Gastroesophageal sphincter (tissue), 4 donors: ENCODE measurements at regions not wholly inside any gene's neighbourhood (a gene's known extent, or its start where the extent isn't known, plus 50 kb on each side); places are given as distances from the start of the nearest gene placed in this dataset.
"Not testable (repeated sequence)": the region's sequence is repeated elsewhere in the genome, so short reads cannot be mapped to it uniquely, and the experiment has no call there.

Experiments
- ATAC-seq: fragments of 150-250 bp; one replicate; pipeline ENCODE4 v1.9.1; 2016; ENCODE audit warnings: mild to moderate bottlenecking, moderate library complexity
- H3K27ac ChIP-seq, 4 donors: fragments of 200-600 bp; sonication (generic) in 3 of 4; 1 replicate in 3 of 4; 2 replicates in 1 of 4; pipeline ENCODE4 v1.5.1; 2016 to 2019
- H3K27me3 ChIP-seq: fragments of 200-600 bp; sonication (generic); one replicate; pipeline ENCODE4 v1.5.1; 2019
- H3K36me3 ChIP-seq, 2 donors: fragments of 200-600 bp; sonication (generic); one replicate each; pipeline ENCODE4 v1.5.1; 2019; ENCODE audit warnings: control low read depth in 1 of 2
- H3K4me1 ChIP-seq, 3 donors: fragments of 200-600 bp; sonication (generic); 1 replicate in 2 of 3; 2 replicates in 1 of 3; pipeline ENCODE4 v1.5.1; 2016 to 2019; ENCODE audit warnings: control low read depth in 2 of 3
- H3K4me3 ChIP-seq, 2 donors: fragments of 200-600 bp; sonication (generic); one replicate each; pipeline ENCODE4 v1.5.1; 2019; ENCODE audit warnings: mild to moderate bottlenecking in 1 of 2, moderate library complexity in 1 of 2
- H3K9me3 ChIP-seq, 3 donors: fragments of 200-600 bp; sonication (generic); one replicate each; pipeline ENCODE4 v1.5.1; 2017 to 2019; ENCODE audit warnings: control low read depth in 2 of 3
- CTCF ChIP-seq, 4 experiments: fragments of 200-600 bp in 2 of 4; fragments of 450-650 bp in 2 of 4; sonication (generic) in 1 of 4; IDR thresholded peaks; one replicate each; pipeline ENCODE4 v1.5.1; 2017 to 2019; ENCODE audit warnings: antibody characterized with exemption in 4 of 4, mild to moderate bottlenecking in 2 of 4, moderate library complexity in 2 of 4
- EP300 ChIP-seq: sonication (generic); formaldehyde crosslinking; IDR thresholded peaks from one replicate; pipeline ENCODE4 v1.6.1; 2017; ENCODE audit warnings: antibody characterized with exemption, mild to moderate bottlenecking
- POLR2A ChIP-seq, 2 donors: fragments of 450-650 bp; IDR thresholded peaks; one replicate each; pipeline ENCODE4 v1.6.1; 2017; ENCODE audit warnings: antibody characterized with exemption in 2 of 2, mild to moderate bottlenecking in 2 of 2, moderate library complexity in 1 of 2
- POLR2AphosphoS5 ChIP-seq: sonication (generic); formaldehyde crosslinking; IDR thresholded peaks from one replicate; pipeline ENCODE4 v1.6.1; 2017; ENCODE audit warnings: antibody characterized with exemption
- WGBS, 2 donors: methylation state at CpG; one replicate each; pipeline ENCODE4 v1.1.5; 2018; ENCODE audit warnings: low coverage in 1 of 2; 5-methylcytosine and 5-hydroxymethylcytosine counted together

- no peaks in the 10 kb centered on the region for H3K27me3 ChIP-seq
- H3K36me3 ChIP-seq, result no peaks in the 10 kb centered on the region
- ATAC-seq, result no peak
- H3K4me3 ChIP-seq, result no peak overlapping the region
- H3K4me1 ChIP-seq, result no peaks in the 10 kb centered on the region
- 65% methylated on average over 2 of the region's 2 CpGs for WGBS, 2 donors
- H3K27ac ChIP-seq, result no peak overlapping the region
- TF ChIP-seq POLR2A (IDR thresholded peaks at IDR 0.05), result no peak
- TF ChIP-seq POLR2AphosphoS5, result no peak
- no peak for TF ChIP-seq CTCF (IDR thresholded peaks at IDR 0.05)
- no peak for TF ChIP-seq EP300
- no peaks in the 10 kb centered on the region for H3K9me3 ChIP-seq
Observed at GRCh38 chr5:18662231-18662630, 1028.0 kb downstream of the TAF11L14 start.

- H3K4me3 ChIP-seq, H3K36me3 ChIP-seq, H3K4me1 ChIP-seq, H3K27ac ChIP-seq, ATAC-seq, H3K9me3 ChIP-seq, H3K27me3 ChIP-seq: not testable (repeated sequence)
- 60% methylated on average over 2 of the region's 4 CpGs; no CpG with 5 or more reads in 1 of the 2 donors for WGBS, 2 donors
Observed at GRCh38 chr5:18674212-18674611, 1040.0 kb downstream of the TAF11L14 start.

GRCh38 chr5:18675041-18675440 lies 1040.8 kb downstream of the TAF11L14 start:
- no peaks in the 10 kb centered on the region for H3K4me1 ChIP-seq
- H3K27me3 ChIP-seq, result no peaks in the 10 kb centered on the region
- H3K9me3 ChIP-seq, result no peaks in the 10 kb centered on the region
- no peaks in the 10 kb centered on the region for H3K36me3 ChIP-seq
- 50 to 63% methylated on average over 2 of the region's 2 CpGs for WGBS, 2 donors
- no peak for TF ChIP-seq POLR2A (IDR thresholded peaks at IDR 0.05)
- no peak for TF ChIP-seq CTCF (IDR thresholded peaks at IDR 0.05)
- no peak for TF ChIP-seq POLR2AphosphoS5
- no peak for TF ChIP-seq EP300
- H3K27ac ChIP-seq, result no peak overlapping the region
- no peak for ATAC-seq
- H3K4me3 ChIP-seq, result no peak overlapping the region

GRCh38 chr5:18686253-18686652 lies 1052.0 kb downstream of the TAF11L14 start:
- no peaks in the 10 kb centered on the region for H3K36me3 ChIP-seq
- no peaks in the 10 kb centered on the region for H3K4me1 ChIP-seq
- WGBS, 2 donors, result 89% methylated on average over 3 of the region's 3 CpGs; no CpG with 5 or more reads in 1 of the 2 donors
- TF ChIP-seq EP300 (no peak), CTCF (IDR thresholded peaks at IDR 0.05) (no peak), POLR2A (IDR thresholded peaks at IDR 0.05) (no peak), POLR2AphosphoS5 (no peak)
- H3K27me3 ChIP-seq, result no peaks in the 10 kb centered on the region
- no peak for ATAC-seq
- no peaks in the 10 kb centered on the region for H3K9me3 ChIP-seq
- H3K27ac ChIP-seq, result no peak overlapping the region
- H3K4me3 ChIP-seq, result no peak overlapping the region

- no peak for ATAC-seq
- Histone ChIP-seq H3K27ac (no peak overlapping the region), H3K27me3 (no peaks in the 10 kb centered on the region), H3K4me3 (no peak overlapping the region), H3K4me1 (no peaks in the 10 kb centered on the region), H3K36me3 (no peaks in the 10 kb centered on the region), H3K9me3 (no peaks in the 10 kb centered on the region)
- TF ChIP-seq POLR2AphosphoS5 (no peak), CTCF (IDR thresholded peaks at IDR 0.05) (no peak), POLR2A (IDR thresholded peaks at IDR 0.05) (no peak), EP300 (no peak)
- WGBS, 2 donors, result 80 to 83% methylated on average over 2 of the region's 2 CpGs
Observed at GRCh38 chr5:18687429-18687828, 1053.2 kb downstream of the TAF11L14 start.
